ENCODE measurements at regions not wholly inside any gene's neighbourhood (a gene's known extent, or its start where the extent isn't known, plus 50 kb on each side); places are given as distances from the start of the nearest gene placed in this dataset.

DNA sequence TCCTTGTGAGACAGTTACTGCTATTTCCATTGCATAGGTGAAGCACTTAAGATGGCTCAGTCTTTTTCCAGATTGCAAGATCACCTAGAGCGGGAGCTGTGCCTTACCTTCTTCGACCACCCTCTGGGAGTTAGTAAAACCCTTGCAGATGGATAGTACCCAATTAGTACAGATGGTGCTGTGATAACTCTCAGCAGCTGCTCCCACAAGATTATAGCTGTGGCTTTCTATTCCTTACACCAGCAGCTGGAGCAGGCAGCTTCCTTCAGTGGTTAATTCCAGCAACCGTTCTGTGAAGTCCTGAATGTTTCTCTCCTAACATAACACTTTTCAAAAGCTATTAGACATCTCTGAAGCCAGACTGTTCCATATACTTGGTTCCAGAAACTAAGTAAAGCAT lies 796.8 kb downstream of the XPNPEP1 start:
- ATAC-seq (ENCODE audit: low read depth) (no peak), DNase-seq (no peak)
- ChIA-PET CTCF (no interaction called here), POLR2A (no interaction called here)
- no peaks in the 10 kb centered on the region for H3K27me3 Mint-ChIP-seq
- TF ChIP-seq, protein P1, sequence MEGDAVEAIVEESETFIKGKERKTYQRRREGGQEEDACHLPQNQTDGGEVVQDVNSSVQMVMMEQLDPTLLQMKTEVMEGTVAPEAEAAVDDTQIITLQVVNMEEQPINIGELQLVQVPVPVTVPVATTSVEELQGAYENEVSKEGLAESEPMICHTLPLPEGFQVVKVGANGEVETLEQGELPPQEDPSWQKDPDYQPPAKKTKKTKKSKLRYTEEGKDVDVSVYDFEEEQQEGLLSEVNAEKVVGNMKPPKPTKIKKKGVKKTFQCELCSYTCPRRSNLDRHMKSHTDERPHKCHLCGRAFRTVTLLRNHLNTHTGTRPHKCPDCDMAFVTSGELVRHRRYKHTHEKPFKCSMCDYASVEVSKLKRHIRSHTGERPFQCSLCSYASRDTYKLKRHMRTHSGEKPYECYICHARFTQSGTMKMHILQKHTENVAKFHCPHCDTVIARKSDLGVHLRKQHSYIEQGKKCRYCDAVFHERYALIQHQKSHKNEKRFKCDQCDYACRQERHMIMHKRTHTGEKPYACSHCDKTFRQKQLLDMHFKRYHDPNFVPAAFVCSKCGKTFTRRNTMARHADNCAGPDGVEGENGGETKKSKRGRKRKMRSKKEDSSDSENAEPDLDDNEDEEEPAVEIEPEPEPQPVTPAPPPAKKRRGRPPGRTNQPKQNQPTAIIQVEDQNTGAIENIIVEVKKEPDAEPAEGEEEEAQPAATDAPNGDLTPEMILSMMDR (IDR thresholded peaks at IDR 0.05), result no peak
- H3K27ac Mint-ChIP-seq, result no peak overlapping the region
- no peaks in the 10 kb centered on the region for H3K4me1 Mint-ChIP-seq
- peaks cover 1% of the 10 kb centered on the region for H3K9me3 Mint-ChIP-seq
- intact Hi-C loops (cut with micrococcal nuclease), result no loop called here
- H3K4me3 Mint-ChIP-seq, result no peak overlapping the region
- H3K36me3 Mint-ChIP-seq (ENCODE audit: low read depth), result no peaks in the 10 kb centered on the region

DNA sequence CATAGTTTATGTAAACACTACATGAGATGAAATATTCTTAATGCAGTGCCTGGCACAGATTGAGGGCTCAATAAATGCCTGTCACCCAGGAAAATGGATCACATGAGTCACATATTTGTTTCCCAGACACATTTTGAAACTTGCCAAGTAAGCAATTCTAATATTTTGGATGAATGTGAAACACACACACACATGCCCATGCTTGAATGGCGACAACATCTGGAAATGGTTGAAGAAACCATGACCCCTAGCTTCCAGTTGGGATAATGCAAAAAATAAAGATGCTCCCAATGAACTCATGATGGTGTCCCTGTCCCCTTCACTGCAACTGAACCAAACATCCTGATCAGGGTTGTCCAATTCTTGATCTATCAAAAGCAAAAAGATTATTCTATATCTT lies 797.3 kb downstream of the XPNPEP1 start:
- POLR2A ChIA-PET, result no interaction called here
- H3K9me3 Mint-ChIP-seq, result peaks cover 1% of the 10 kb centered on the region
- no peaks in the 10 kb centered on the region for H3K27me3 Mint-ChIP-seq

DNA sequence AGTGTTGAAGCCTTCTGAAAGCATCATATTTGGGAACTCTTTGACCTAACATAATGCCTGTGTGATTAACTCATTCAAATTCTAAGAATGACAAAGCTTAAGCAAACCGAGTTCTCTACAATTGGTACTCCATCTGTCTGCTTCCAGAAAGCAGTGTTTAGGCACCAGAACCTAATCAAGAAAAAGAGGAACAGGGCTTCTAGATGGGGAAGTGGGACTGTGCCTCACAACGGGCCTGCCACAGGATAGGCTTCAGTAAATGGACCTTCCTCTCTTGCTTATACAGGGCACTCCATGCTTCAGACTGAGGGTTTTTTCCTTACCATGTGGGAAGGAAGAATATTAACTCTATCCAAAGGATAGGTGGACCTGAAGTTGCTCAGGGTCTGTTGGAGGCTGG lies 808.1 kb downstream of the XPNPEP1 start:
- no peaks in the 10 kb centered on the region for H3K27me3 Mint-ChIP-seq
- ATAC-seq (ENCODE audit: low read depth) (no peak), DNase-seq (no peak)
- intact Hi-C loops (cut with micrococcal nuclease), result no loop called here
- H3K4me3 Mint-ChIP-seq, result no peak overlapping the region
- H3K36me3 Mint-ChIP-seq (ENCODE audit: low read depth), result no peaks in the 10 kb centered on the region
- no peaks in the 10 kb centered on the region for H3K4me1 Mint-ChIP-seq
- ChIA-PET POLR2A (no interaction called here), CTCF (no interaction called here)
- TF ChIP-seq, protein P1 (IDR thresholded peaks at IDR 0.05), result no peak
- H3K9me3 Mint-ChIP-seq, result peaks cover 11% of the 10 kb centered on the region
- no peak overlapping the region for H3K27ac Mint-ChIP-seq

More for the DNA sequence above, 797.3 kb downstream of the XPNPEP1 start:
- no peaks in the 10 kb centered on the region for H3K4me1 Mint-ChIP-seq
- intact Hi-C loops (cut with micrococcal nuclease), result no loop called here
- TF ChIP-seq, protein P1 (IDR thresholded peaks at IDR 0.05), result no peak
- no peak for ATAC-seq (ENCODE audit: low read depth)
- no peak for DNase-seq
- H3K36me3 Mint-ChIP-seq (ENCODE audit: low read depth), result no peaks in the 10 kb centered on the region
- H3K4me3 Mint-ChIP-seq, result no peak overlapping the region
- H3K27ac Mint-ChIP-seq, result no peak overlapping the region
- CTCF ChIA-PET, result no interaction called here

DNA sequence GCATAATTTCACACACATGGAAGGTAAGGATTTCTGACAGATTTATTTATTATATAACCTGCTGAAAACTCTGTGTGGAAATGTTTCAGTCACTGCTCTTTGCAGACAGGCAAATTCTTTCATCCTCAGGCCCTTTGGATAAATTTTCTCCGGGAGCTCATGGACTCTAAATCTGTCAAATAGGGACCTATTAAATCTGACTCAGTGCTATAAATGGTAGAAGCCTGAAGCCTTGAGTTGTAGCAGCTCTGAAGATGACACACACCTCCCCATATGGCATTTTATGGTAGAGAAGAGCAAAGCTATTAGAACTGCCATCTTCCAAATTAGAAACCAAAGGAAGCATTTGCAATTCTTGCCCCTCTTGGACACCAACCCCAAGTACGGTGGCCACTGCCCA lies 808.7 kb downstream of the XPNPEP1 start:
- Mint-ChIP-seq H3K36me3 (ENCODE audit: low read depth) (no peaks in the 10 kb centered on the region), H3K9me3 (peaks cover 13% of the 10 kb centered on the region), H3K27me3 (no peaks in the 10 kb centered on the region), H3K27ac (no peak overlapping the region), H3K4me3 (no peak overlapping the region), H3K4me1 (no peaks in the 10 kb centered on the region)
- TF ChIP-seq, protein P1 (IDR thresholded peaks at IDR 0.05), result no peak
- POLR2A ChIA-PET, result no interaction called here
- CTCF ChIA-PET, result no interaction called here
- intact Hi-C loops (cut with micrococcal nuclease), result no loop called here
- ATAC-seq (ENCODE audit: low read depth) (no peak), DNase-seq (no peak)

DNA sequence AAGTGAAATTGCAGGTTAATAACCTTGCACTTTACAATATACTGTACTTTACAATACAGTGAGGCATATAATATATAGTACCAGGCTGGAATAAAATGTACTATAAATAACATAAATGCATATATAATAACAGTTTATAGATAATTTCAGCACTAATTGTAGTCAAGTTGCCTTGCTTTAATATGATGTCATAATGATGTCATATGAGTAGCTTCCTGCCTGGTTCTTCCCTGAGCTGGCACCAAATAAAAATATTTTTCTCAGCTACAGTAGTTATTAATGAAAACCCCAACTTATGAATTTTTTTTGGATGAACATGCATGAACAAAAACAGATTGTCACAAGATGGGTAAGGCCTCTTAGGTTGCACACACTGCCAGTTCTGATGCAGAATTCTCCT lies 816.7 kb downstream of the XPNPEP1 start:
- peaks cover 2% of the 10 kb centered on the region for H3K9me3 Mint-ChIP-seq
- DNase-seq (no peak), ATAC-seq (ENCODE audit: low read depth) (no peak)
- intact Hi-C loops (cut with micrococcal nuclease), result no loop called here
- no peak overlapping the region for H3K27ac Mint-ChIP-seq
- H3K27me3 Mint-ChIP-seq, result no peaks in the 10 kb centered on the region
- H3K36me3 Mint-ChIP-seq (ENCODE audit: low read depth), result no peaks in the 10 kb centered on the region
- no peaks in the 10 kb centered on the region for H3K4me1 Mint-ChIP-seq
- TF ChIP-seq, protein P1 (IDR thresholded peaks at IDR 0.05), result no peak
- H3K4me3 Mint-ChIP-seq, result no peak overlapping the region
- CTCF ChIA-PET, result no interaction called here
- POLR2A ChIA-PET, result no interaction called here
